Activated T-helper 1 cell treated with Interleukin-2 at 50 U/mL for 16 hours (primary cell): ENCODE measurements at regions not wholly inside any gene's neighbourhood (a gene's known extent, or its start where the extent isn't known, plus 50 kb on each side); places are given as distances from the start of the nearest gene placed in this dataset.
"Not testable (repeated sequence)": the region's sequence is repeated elsewhere in the genome, so short reads cannot be mapped to it uniquely, and the experiment has no call there.

Experiments used
- DNase-seq: peaks from one replicate; pipeline ENCODE4 v3.0.0-alpha.2; 2020; ENCODE audit warnings: low read depth

DNA sequence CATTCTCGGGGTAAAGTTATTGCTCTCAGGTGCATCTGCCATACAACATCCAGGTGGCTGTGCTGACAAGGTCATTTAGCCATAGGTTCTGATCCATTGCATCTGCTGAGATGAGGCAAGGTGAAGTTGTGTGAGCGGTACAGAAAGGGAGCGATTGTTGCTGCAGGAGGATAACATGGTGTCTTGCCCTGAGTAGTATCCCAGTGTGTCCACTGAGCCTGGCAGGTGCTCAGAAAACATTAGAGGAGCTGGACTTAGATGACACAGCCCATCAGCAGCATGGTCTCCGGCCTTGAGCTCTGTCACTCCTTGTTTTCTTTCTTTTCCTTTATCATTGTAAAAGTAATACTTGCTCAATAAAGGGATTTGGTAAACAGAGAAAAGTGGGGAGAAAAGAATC lies 161.1 kb upstream of the ATP10A start:
- DNase-seq, result no peak

GRCh38 chr15:26023691-26024090 lies 160.6 kb upstream of the ATP10A start:
- no peak for DNase-seq

- DNase-seq, result no peak
Observed at GRCh38 chr15:26023231-26023630, 160.1 kb upstream of the ATP10A start.

DNA sequence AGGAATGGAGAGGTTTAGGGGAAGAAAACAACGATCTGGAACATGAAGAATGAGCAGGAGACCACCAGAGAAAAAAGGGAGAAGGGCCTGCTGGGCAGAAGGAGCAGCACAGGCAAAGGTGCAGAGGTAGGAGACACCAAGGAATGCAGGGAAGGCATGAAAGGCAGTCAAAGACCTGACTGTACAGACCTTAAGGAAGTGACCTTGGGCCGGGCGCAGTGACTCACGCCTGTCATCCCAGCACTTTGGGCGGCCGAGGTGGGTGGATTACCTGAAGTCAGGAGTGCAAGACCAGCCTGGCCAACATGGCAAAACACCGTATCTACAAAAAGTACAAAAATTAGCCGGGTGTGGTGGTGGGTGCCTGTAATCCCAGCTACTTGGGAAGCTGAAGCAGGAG lies 157.7 kb upstream of the ATP10A start:
- no peak for DNase-seq

GRCh38 chr15:26017665-26018064 lies 154.5 kb upstream of the ATP10A start:
- DNase-seq, result no peak

DNA sequence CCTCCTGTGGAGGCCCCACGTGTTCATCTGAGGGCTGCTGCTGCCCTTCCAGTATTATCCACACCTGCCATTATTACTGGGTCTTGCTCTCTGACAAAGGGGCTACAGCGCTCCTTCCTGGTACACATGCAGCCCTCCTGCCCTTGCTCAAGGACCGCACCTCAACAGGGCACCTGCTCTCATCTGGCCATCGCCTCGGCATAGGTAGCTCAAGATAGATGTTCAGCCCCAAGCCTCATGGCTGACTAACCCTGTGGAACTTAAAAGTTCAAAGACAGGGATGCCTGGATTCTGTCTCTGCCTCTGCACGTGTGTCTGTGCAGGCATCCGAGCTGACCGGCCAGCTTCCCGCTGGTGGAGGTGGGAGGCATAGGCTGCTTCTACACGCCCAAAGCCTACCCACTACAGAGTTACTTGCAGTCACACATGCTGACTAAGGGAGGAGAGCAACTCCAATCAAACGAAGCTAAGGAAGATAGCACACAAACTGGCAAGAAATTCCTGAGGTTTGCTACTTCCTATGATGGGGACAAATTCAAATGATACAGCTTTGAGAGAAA lies 152.5 kb upstream of the ATP10A start:
- no peak for DNase-seq

DNA sequence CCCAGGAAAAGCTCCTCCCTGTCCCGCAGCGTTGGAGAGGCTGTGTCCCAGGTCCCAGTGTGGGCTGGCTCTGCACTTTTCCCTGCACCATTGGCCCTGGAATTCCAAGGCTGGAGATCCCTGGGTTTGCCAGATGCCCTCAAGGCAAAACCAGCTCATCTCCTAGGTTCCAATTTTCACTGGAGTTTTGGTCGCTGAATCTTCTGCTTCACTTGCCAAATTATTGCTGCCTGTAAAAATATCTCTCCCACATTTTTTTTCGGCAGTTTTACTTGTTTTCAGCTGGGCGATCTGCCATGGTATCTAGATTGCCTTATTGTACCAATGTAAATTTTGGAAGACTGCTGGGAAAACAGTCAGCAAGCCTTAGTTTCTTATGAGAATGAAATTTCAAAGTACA lies 150.9 kb upstream of the ATP10A start:
- no peak for DNase-seq

- DNase-seq, result no peak
Observed at GRCh38 chr15:26011916-26012315, 148.8 kb upstream of the ATP10A start.

- DNase-seq, result no peak
Observed at GRCh38 chr15:26007151-26007550, 144.0 kb upstream of the ATP10A start.

DNA sequence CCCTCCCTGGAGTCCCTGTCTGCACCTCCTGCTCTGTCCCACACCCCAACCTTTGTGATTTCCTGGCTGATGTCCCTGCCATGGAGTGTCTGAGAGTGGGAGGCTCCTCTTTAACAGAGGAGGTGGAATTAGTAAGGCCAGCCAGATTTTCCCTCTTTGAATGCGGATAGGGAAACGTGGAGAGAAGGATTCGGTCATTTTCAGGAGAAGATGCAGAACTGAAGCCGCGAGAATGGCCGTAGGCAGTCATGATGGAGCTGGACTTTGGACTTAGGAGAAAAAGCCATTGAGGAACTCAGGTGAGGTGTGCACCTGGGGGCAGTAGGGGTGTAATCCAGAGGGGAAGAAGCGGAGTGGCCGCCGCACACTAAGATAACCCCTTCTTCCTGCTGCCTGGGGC lies 138.1 kb upstream of the ATP10A start:
- no peak for DNase-seq

GRCh38 chr15:25993506-25993905 lies 130.4 kb upstream of the ATP10A start:
- no peak for DNase-seq

DNA sequence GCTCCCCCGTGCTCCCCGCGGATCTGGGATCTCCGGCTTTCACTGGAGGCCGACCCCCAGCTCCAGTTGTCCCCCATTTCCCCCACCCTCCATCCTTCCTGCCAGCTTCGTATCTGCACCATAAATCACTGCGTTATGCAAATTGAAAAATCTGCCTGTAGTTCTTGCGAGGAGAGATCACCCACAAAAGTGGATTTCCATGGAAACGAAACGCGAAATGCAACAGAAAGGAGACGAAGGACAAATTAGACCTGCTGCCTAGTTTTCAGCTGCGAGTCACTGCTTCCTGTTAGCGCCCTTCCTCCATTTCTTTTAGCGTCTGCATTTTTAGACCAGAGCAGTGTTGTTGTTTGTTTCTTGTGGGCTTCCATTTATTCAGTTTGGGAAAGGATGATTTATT lies 127.1 kb upstream of the ATP10A start:
- no peak for DNase-seq

DNA sequence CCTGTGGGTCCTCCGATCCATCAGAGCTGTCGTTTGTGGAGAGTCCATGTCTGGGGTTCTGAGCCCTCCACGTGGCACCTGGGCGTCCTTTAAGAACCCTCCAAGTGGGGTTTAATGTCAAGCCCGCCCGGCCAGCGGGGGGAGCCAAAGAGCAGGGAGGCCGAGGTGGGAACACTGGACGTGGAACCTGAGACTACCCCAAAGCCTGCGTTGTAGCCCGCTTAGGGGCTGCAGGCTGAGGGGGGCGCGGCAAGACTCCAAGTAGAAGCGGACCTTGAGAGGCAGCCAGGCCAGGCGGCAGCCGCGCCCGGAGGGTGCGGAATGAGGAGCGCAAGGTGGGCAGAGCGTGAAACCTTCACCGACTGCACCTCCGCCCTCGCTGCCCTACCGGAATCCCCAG lies 126.2 kb upstream of the ATP10A start:
- DNase-seq, result no peak

DNA sequence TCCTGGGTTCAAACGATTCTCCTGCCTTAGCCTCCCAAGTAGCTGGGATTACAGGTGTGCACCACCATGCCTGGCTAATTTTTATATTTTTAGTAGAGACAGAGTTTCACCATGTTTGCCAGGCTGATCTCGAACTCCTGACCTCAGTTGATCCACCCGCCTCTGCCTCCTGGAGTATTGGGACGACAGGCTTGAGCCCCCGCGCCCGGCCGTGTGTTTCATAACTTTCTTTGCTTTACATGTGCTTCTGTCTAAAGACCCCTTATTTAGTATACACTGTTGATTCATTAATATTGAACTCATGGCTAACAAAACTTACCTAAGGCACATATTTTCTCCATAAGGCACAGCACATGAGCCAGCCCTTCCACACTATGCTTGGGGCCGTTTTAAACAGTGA lies 125.6 kb upstream of the ATP10A start:
- DNase-seq, result not testable (repeated sequence)

DNA sequence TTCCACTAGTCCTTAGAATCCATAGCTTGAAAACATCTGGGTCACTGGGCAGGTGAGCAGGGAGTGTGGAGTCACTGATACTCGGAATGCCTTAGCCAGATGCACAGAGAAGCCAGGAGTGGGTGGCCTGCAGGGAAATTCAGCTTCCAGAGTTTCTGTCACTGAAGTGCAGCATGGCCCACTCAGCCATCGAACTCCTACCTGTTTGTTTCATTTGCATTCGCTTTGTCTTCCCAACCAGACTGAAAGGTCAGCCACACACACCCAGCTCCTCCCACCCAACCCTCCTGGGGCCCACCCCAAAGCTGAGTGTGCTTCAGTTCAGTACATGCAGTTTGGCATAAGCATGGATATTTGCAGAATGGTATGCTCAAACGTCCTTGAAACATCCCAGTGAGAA lies 124.5 kb upstream of the ATP10A start:
- no peak for DNase-seq

DNA sequence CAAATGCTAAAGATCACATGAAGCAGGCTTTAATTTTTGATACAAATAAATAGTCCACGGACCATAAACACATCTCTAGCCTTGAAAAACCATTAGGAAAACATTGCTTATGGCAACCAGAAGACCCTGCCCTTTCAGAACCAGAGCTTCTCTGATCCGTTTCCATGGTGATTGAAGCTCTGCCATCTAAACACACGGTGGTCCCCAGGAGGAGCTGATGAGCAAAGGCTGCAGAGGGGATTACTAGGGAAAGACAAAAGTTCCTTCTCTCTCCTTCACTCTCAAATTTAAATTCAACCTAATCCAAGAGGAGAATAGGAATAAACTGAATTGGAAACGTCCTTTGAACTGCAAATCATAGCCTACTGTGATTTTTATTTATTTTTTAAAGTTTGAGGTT lies 122.0 kb upstream of the ATP10A start:
- DNase-seq, result no peak

- no peak for DNase-seq
Observed at GRCh38 chr15:25982736-25983135, 119.6 kb upstream of the ATP10A start.

GRCh38 chr15:25981114-25981513 lies 118.0 kb upstream of the ATP10A start:
- DNase-seq, result no peak

GRCh38 chr15:25972141-25972675 lies 109.1 kb upstream of the ATP10A start:
- DNase-seq, result no peak

DNA sequence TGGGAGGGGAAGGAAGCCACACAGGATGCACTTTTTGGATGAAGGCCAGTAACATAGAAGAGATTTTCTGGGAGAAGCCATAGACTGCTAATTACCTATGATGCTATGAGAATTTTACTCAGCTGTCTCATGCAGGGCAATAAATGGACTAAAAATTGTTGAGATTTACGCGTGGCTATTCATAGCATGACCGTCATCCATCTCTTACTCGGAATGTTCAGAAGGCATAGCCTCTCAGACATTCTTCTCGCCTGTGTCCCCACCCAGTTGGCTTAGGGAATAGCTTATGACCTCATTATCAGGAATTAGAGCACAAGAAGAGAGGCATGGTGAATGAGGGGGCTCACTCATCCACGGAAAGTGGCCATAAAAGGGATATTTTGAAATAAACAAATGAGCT lies 107.9 kb upstream of the ATP10A start:
- DNase-seq, result no peak

DNA sequence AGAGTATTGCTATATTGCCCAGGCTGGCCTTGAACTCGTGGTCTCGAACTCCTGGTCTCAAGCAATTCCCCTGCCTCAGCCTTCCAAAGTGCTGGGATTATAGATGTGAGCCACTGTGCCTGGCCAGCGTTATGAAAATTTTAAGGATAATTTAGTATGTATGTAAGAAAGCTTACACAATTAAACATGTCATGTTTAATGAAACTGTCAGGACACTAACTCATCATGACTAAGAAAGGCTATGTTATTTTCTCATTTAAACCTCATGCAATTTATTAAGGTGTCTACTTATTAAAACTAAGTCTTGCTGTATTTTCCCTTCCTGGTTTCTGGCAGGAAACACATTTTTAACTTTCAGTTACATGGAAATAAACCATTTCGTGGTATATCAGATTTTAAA lies 106.8 kb upstream of the ATP10A start:
- DNase-seq, result no peak

- DNase-seq, result no peak
Observed at GRCh38 chr15:25967116-25967515, 104.0 kb upstream of the ATP10A start.

- no peak for DNase-seq
Observed at GRCh38 chr15:25965326-25965725, 102.2 kb upstream of the ATP10A start.

DNA sequence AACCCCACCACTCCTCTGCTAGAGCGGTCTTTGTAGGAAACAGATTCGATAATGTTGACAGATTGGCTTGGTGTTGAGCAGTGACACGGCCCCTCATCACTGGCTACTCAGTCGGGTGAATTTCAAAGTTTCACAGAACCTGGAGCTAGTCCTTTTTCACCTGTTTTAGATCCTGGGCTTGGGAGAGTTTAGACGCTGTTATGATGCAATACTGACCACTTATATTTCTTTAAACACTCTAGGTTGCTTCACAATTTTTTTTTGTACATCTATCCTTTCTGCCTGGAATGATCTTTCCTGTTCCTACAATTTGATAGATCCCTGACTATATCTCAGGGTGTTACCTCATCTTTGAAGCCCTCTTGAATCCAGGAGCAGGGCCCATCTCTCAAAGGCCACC lies 97.1 kb upstream of the ATP10A start:
- no peak for DNase-seq

DNA sequence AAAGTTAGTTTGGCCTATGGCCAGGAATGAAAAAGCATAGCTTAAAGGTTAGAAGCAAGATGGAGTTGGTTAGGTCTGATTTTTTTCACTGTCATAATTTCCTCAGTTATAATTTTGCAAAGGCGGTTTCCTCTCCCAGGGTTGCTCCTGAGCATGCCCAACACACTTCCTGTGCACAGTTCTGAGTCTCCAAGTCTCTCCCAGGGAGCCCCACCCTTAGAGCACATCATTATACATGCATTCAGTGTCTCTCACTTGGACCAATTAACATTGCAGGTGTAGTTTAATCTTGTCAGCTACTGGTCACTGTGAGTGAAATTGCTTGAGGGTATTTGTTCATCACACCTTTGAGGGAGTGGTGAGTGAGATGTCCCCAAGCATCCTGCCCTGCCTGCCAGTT lies 96.0 kb upstream of the ATP10A start:
- DNase-seq, result no peak
